ENCODE measurements at regions not wholly inside any gene's neighbourhood (a gene's known extent, or its start where the extent isn't known, plus 50 kb on each side); places are given as distances from the start of the nearest gene placed in this dataset.
"Not testable (repeated sequence)": the region's sequence is repeated elsewhere in the genome, so short reads cannot be mapped to it uniquely, and the experiment has no call there.

DNA sequence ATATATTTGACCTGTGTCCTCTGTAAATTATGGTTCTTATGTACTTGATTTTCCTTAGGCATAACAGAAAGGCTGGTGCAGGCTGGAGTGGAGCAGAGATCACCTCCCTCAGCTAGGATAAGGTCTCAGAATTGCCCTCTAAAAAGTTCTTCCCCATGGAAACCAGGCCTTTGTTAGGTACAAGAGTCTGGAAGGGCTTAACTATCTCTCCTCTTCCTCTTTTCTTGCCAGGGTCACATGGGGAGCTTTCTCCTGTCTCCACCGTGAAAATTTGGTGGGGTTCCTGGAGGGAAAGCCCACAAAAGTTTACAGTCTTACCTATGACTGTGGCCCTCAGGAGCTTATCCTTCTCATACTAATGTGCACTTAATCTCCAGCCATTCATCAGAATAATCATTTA, 633.2 kb downstream of the MCTP2 start:
- H3K9me3 ChIP-seq (ENCODE audit: severe bottlenecking): no peaks in the 10 kb centered on the region
- TF ChIP-seq CTCF (IDR thresholded peaks at IDR 0.05; ENCODE audit: poor library complexity, severe bottlenecking): no peak
- DNase-seq (ENCODE audit: low spot score) (no peak), ATAC-seq (ENCODE audit: low read depth) (no peak)
- no peak overlapping the region for H3K27ac ChIP-seq (ENCODE audit: poor library complexity, severe bottlenecking)
- peaks cover 2% of the 10 kb centered on the region for H3K4me1 ChIP-seq (ENCODE audit: insufficient read depth, poor library complexity, severe bottlenecking)
- H3K36me3 ChIP-seq (ENCODE audit: low read depth): no peaks in the 10 kb centered on the region
- no peak overlapping the region for H3K4me3 ChIP-seq (ENCODE audit: severe bottlenecking)
- H3K27me3 ChIP-seq (ENCODE audit: insufficient read depth, poor library complexity, severe bottlenecking): no peaks in the 10 kb centered on the region

- DNase-seq (ENCODE audit: low spot score); H3K36me3 ChIP-seq (ENCODE audit: low read depth); H3K4me3 ChIP-seq (ENCODE audit: severe bottlenecking); H3K4me1 ChIP-seq (ENCODE audit: insufficient read depth, poor library complexity, severe bottlenecking); H3K27me3 ChIP-seq (ENCODE audit: insufficient read depth, poor library complexity, severe bottlenecking); H3K27ac ChIP-seq (ENCODE audit: poor library complexity, severe bottlenecking); ATAC-seq (ENCODE audit: low read depth); H3K9me3 ChIP-seq (ENCODE audit: severe bottlenecking): not testable (repeated sequence)
Observed at GRCh38 chr15:94868265-94868664, 636.9 kb downstream of the MCTP2 start.

DNA sequence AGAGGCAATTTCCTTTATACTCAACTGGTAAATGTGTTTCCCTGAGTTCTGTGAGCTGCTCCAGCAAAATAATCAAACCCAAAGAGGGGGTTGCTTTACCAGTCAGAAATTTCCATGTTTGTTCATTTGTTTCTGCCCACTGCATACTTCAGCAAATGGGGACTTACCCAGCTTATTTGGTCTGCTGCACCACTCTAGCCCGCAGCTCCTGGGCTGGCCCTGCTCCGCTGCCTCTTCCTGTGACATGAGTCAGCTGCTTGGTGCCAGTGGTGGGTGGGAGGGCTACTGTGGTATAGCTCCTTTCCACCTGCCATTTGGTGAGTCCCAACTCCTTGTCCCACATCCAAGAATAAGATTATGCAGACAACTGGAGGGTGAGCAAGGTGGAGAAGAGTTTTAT, 644.2 kb downstream of the MCTP2 start:
- Histone ChIP-seq H3K27me3 (ENCODE audit: insufficient read depth, poor library complexity, severe bottlenecking) (no peaks in the 10 kb centered on the region), H3K36me3 (ENCODE audit: low read depth) (no peaks in the 10 kb centered on the region), H3K9me3 (ENCODE audit: severe bottlenecking) (no peaks in the 10 kb centered on the region), H3K27ac (ENCODE audit: poor library complexity, severe bottlenecking) (no peak overlapping the region), H3K4me1 (ENCODE audit: insufficient read depth, poor library complexity, severe bottlenecking) (no peaks in the 10 kb centered on the region), H3K4me3 (ENCODE audit: severe bottlenecking) (no peak overlapping the region)
- ATAC-seq (ENCODE audit: low read depth) (no peak), DNase-seq (ENCODE audit: low spot score) (no peak)
- TF ChIP-seq CTCF (IDR thresholded peaks at IDR 0.05; ENCODE audit: poor library complexity, severe bottlenecking): no peak

GRCh38 chr15:94877833-94878232, 646.5 kb downstream of the MCTP2 start:
- Histone ChIP-seq H3K36me3 (ENCODE audit: low read depth) (no peaks in the 10 kb centered on the region), H3K27ac (ENCODE audit: poor library complexity, severe bottlenecking) (no peak overlapping the region), H3K27me3 (ENCODE audit: insufficient read depth, poor library complexity, severe bottlenecking) (no peaks in the 10 kb centered on the region), H3K4me1 (ENCODE audit: insufficient read depth, poor library complexity, severe bottlenecking) (no peaks in the 10 kb centered on the region), H3K9me3 (ENCODE audit: severe bottlenecking) (no peaks in the 10 kb centered on the region), H3K4me3 (ENCODE audit: severe bottlenecking) (no peak overlapping the region)
- DNase-seq (ENCODE audit: low spot score) (no peak), ATAC-seq (ENCODE audit: low read depth) (no peak)
- TF ChIP-seq CTCF (IDR thresholded peaks at IDR 0.05; ENCODE audit: poor library complexity, severe bottlenecking): no peak

DNA sequence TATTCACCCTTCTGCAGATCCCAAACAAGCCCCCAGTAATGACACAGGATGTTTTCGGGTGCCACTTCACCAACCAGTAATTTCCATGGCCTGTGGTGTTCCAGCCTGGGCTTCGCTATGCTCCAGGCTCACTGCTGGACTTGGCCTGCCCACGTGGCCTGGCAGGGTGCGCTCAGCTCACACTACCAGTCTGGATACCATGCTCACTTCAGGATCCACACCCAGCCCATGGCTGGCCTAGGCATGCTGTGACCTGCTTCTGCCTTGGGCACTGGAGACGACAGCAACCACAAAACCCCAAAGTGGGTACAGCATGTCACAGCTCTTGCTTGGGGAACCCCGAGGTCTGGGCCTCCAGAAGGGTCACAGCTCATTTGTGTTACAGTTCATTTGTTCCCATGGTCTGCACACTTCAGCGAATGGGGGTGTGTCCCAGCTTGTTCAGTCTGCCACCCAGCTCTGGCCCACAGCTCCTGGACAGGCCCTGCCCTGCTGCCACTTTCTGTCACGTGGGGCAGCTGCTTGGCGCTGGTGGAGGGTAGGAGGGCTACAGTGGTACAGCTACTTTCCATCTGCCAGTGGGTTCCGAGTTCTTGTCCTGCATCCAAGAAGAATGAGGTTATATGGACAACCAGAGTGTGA, 650.8 kb downstream of the MCTP2 start:
- no peak overlapping the region for H3K27ac ChIP-seq (ENCODE audit: poor library complexity, severe bottlenecking)
- no peaks in the 10 kb centered on the region for H3K27me3 ChIP-seq (ENCODE audit: insufficient read depth, poor library complexity, severe bottlenecking)
- no peak for TF ChIP-seq CTCF (IDR thresholded peaks at IDR 0.05; ENCODE audit: poor library complexity, severe bottlenecking)
- ATAC-seq (ENCODE audit: low read depth) (peak; percentile 72; the same call in 2 of the 3 replicates), DNase-seq (ENCODE audit: low spot score) (no peak)
- no peaks in the 10 kb centered on the region for H3K36me3 ChIP-seq (ENCODE audit: low read depth)
- no peaks in the 10 kb centered on the region for H3K4me1 ChIP-seq (ENCODE audit: insufficient read depth, poor library complexity, severe bottlenecking)
- no peaks in the 10 kb centered on the region for H3K9me3 ChIP-seq (ENCODE audit: severe bottlenecking)
- H3K4me3 ChIP-seq (ENCODE audit: severe bottlenecking): no peak overlapping the region
